ENCODE measurements at regions not wholly inside any gene's neighbourhood (a gene's known extent, or its start where the extent isn't known, plus 50 kb on each side); places are given as distances from the start of the nearest gene placed in this dataset.

- TF ChIP-seq CTCF (IDR thresholded peaks at IDR 0.05) = no peak
- TF ChIP-seq POLR2A (IDR thresholded peaks at IDR 0.05) = no peak
These were observed 269.8 kb downstream of the OPA1 start for GRCh38 chr3:193862843-193863242.
